ENCODE measurements at regions not wholly inside any gene's neighbourhood (a gene's known extent, or its start where the extent isn't known, plus 50 kb on each side); places are given as distances from the start of the nearest gene placed in this dataset.
"Not testable (repeated sequence)": the region's sequence is repeated elsewhere in the genome, so short reads cannot be mapped to it uniquely, and the experiment has no call there.

DNA sequence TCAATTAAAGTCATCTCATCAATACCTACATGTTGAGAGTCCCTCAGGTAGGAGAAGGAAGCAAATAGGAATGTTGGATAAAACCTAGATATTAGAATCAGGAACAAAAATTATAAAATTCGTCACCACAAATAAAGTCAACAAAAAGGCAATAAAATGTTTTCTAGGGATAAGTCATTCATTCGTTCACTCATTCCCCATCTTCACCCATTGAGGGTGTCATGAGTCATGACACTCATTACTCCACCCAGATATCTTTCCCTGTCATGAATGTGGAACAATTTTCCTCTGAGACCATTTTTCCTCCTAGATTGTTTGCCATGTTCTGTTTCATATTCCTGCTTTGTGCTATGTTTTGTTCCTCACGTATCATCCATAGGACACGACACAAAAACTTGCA, 50.9 kb upstream of the OLIG3 start:
- peaks cover 0 to 12% (median 0%) of the 10 kb centered on the region in 3 donors for H3K36me3 Mint-ChIP-seq
- H3K27ac Mint-ChIP-seq = no peak overlapping the region
- no peaks in the 10 kb centered on the region for H3K4me1 Mint-ChIP-seq
- H3K4me3 Mint-ChIP-seq = no peak overlapping the region
- H3K9me3 Mint-ChIP-seq = no peaks in the 10 kb centered on the region
- no peak for DNase-seq
- H3K27me3 Mint-ChIP-seq (ENCODE audit: low read depth in 3 of 3) = peaks cover 2 to 10% (median 6%) of the 10 kb centered on the region in 3 donors

DNA sequence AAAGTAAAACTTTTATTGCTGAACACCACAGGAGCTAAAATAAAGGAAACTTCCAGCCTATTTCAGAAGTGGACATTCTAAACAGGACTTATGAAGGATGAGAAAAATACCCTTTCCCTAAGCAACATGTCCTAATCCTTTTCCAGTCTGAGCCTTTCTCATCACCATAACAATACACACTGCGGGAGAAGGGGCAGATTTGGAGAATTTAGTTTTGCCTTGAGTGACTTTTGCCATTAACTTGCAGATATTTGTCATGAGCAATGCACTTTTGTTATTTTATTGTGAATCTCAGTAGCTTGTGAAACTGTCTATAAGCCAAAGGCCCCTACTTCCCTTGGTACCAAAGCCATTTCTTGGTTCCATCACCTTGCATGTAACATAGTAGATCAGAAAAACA, 53.0 kb upstream of the OLIG3 start:
- Mint-ChIP-seq H3K4me1 (no peaks in the 10 kb centered on the region), H3K27ac (no peak overlapping the region), H3K4me3 (no peak overlapping the region), H3K9me3 (no peaks in the 10 kb centered on the region), H3K27me3 (ENCODE audit: low read depth in 3 of 3) (peaks cover 0 to 17% (median 10%) of the 10 kb centered on the region in 3 donors), H3K36me3 (peaks cover 0 to 6% (median 0%) of the 10 kb centered on the region in 3 donors)
- DNase-seq = no peak

GRCh38 chr6:137547601-137548000, 53.4 kb upstream of the OLIG3 start:
- Mint-ChIP-seq H3K4me1 (no peaks in the 10 kb centered on the region), H3K27ac (no peak overlapping the region), H3K27me3 (ENCODE audit: low read depth in 3 of 3) (peaks cover 0 to 17% (median 10%) of the 10 kb centered on the region in 3 donors), H3K4me3 (no peak overlapping the region), H3K36me3 (peaks cover 0 to 4% (median 0%) of the 10 kb centered on the region in 3 donors), H3K9me3 (no peaks in the 10 kb centered on the region)
- DNase-seq = no peak

GRCh38 chr6:137549106-137549505, 54.9 kb upstream of the OLIG3 start:
- Mint-ChIP-seq H3K4me3 (no peak overlapping the region), H3K9me3 (no peaks in the 10 kb centered on the region), H3K27ac (no peak overlapping the region), H3K4me1 (no peaks in the 10 kb centered on the region), H3K36me3 (peaks cover 0 to 3% (median 0%) of the 10 kb centered on the region in 3 donors), H3K27me3 (ENCODE audit: low read depth in 3 of 3) (peaks cover 0 to 14% (median 9%) of the 10 kb centered on the region in 3 donors)
- no peak for DNase-seq

DNA sequence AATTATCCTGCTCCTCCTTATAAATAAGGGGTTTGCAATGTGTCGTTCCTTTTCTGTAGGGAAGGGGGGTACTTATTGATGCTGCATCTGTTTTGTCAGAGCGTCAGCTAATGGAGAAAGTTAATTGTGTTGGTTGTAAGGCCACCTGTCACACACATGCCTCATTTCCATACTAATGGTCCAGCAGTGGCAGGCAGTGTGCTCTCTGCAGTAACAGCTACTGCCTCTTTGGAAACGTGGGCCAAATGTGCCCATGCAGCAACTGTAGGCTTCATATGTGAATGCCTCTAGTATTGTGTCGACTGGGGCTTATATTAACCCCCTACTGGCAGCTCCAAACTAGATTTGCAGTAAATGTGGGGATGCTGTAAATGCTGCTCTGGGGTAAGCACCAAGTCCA, 56.3 kb upstream of the OLIG3 start:
- Mint-ChIP-seq H3K4me3 (no peak overlapping the region), H3K27ac (no peak overlapping the region), H3K36me3 (peaks cover 0 to 3% (median 0%) of the 10 kb centered on the region in 3 donors), H3K4me1 (no peaks in the 10 kb centered on the region), H3K9me3 (no peaks in the 10 kb centered on the region), H3K27me3 (ENCODE audit: low read depth in 3 of 3) (peaks cover 3 to 17% (median 6%) of the 10 kb centered on the region in 3 donors)
- DNase-seq = no peak

DNA sequence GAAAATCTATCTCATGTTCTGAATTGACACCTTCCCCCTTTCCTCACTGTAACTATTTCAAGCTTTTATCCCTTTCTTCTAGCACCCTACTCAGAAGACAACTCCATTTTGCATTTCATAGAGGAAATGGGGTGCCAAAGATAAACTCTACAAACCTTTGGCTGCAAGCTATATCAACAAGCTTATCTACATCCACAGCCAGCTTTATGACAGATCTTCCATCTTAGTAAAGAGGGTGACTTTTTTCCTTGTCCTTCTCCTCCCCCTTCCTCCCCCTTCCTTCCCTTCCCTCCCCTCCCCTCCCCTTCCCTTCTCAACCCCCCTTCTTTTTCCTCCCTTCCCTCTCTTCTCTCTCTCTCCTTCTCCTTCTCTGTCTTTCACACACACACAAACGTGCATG, 58.0 kb upstream of the OLIG3 start:
- Mint-ChIP-seq H3K36me3 (peaks cover 0 to 4% (median 3%) of the 10 kb centered on the region in 3 donors), H3K27ac (no peak overlapping the region), H3K27me3 (ENCODE audit: low read depth in 3 of 3) (peaks cover 6 to 17% (median 6%) of the 10 kb centered on the region in 3 donors), H3K4me3 (no peak overlapping the region), H3K9me3 (no peaks in the 10 kb centered on the region), H3K4me1 (no peaks in the 10 kb centered on the region)
- no peak for DNase-seq

- DNase-seq = no peak
- peaks cover 6 to 18% (median 6%) of the 10 kb centered on the region in 3 donors for H3K27me3 Mint-ChIP-seq (ENCODE audit: low read depth in 3 of 3)
- peaks cover 0 to 4% (median 3%) of the 10 kb centered on the region in 3 donors for H3K36me3 Mint-ChIP-seq
- H3K4me1 Mint-ChIP-seq = no peaks in the 10 kb centered on the region
- no peaks in the 10 kb centered on the region for H3K9me3 Mint-ChIP-seq
- H3K4me3 Mint-ChIP-seq = no peak overlapping the region
- no peak overlapping the region for H3K27ac Mint-ChIP-seq
Observed at GRCh38 chr6:137552809-137553208, 58.6 kb upstream of the OLIG3 start.

DNA sequence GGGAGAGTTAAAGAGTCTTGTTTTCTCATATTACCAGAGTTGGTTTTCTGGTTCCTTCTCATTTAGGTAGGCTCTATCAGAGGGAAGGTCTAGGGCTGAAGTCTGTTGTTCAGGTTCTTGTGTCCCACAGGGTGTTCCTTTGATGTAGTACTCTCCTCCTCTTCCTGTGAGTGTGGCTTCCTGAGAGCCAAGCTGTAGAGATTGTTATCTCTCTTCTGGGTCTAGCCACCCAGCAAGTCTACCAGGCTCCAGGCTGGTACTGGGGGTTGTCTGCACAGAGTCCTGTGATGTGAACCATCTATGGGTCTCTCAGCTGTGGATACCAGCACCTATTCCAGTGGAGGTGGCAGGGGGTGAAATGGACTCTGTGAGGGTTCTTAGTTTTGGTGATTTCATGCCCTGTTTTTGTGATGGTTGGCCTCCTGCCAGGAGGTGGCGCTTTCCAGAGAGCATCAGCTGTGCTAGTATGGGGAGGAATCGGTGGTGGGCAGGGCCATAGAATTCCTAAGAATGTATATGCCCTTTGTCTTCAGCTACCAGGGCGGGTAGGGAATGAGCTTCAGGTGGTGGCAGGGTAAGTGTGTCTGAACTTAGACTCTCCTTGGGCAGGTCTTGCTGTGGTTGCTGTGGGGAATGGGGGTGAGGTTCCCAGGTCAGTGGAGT, 65.5 kb upstream of the OLIG3 start:
- peak; percentile 40 to 50 (median 44) for DNase-seq
- Mint-ChIP-seq H3K27me3 (ENCODE audit: low read depth in 3 of 3) (peaks cover 4 to 14% (median 4%) of the 10 kb centered on the region in 3 donors), H3K36me3 (peaks cover 5 to 20% (median 7%) of the 10 kb centered on the region in 3 donors), H3K4me1 (peaks cover 25 to 30% of the 10 kb centered on the region in 2 donors), H3K27ac (peak overlapping the region in 3 of 6 donors; percentile 43 to 71 (median 68)), H3K4me3 (peak overlapping the region; percentile 19 to 74 (median 50))
- not testable (repeated sequence) for H3K9me3 Mint-ChIP-seq

DNA sequence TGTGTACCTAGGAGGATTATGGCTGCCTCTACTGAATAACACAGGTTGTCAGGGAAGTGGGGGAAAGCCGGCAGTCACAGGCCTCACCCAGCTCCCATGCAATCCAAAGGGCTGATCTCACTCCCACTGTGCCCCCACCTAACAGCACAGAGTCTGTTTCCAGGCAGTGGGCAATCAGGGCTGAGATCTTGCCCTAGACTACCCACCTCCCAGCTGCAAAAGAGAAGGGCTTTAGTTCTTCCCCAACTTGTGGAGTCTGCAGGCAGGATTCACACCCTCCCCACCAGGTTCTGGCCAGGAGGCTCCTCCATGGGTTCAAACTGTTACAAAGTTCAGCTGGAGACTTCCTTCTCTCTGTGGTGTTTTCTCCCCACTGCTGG, 66.0 kb upstream of the OLIG3 start:
- peaks cover 2 to 12% (median 4%) of the 10 kb centered on the region in 3 donors for H3K27me3 Mint-ChIP-seq (ENCODE audit: low read depth in 3 of 3)
- DNase-seq = no peak
- H3K4me3 Mint-ChIP-seq = peak overlapping the region; percentile 19 to 74 (median 50)
- H3K4me1 Mint-ChIP-seq = peaks cover 25 to 30% of the 10 kb centered on the region in 2 donors
- H3K36me3 Mint-ChIP-seq = peaks cover 5 to 20% (median 7%) of the 10 kb centered on the region in 3 donors
- peaks cover 0 to 7% (median 0%) of the 10 kb centered on the region in 6 donors for H3K9me3 Mint-ChIP-seq
- H3K27ac Mint-ChIP-seq = no peak overlapping the region

GRCh38 chr6:137568067-137568466, 73.9 kb upstream of the OLIG3 start:
- H3K9me3 Mint-ChIP-seq = no peaks in the 10 kb centered on the region
- no peaks in the 10 kb centered on the region for H3K4me1 Mint-ChIP-seq
- peaks cover 1 to 12% (median 6%) of the 10 kb centered on the region in 3 donors for H3K27me3 Mint-ChIP-seq (ENCODE audit: low read depth in 3 of 3)
- H3K27ac Mint-ChIP-seq = no peak overlapping the region
- no peak for DNase-seq
- H3K4me3 Mint-ChIP-seq = no peak overlapping the region
- H3K36me3 Mint-ChIP-seq = peaks cover 0 to 7% (median 0%) of the 10 kb centered on the region in 3 donors

- no peak overlapping the region for H3K27ac Mint-ChIP-seq
- DNase-seq = no peak
- peaks cover 6 to 22% (median 8%) of the 10 kb centered on the region in 3 donors for H3K27me3 Mint-ChIP-seq (ENCODE audit: low read depth in 3 of 3)
- no peaks in the 10 kb centered on the region for H3K4me1 Mint-ChIP-seq
- H3K4me3 Mint-ChIP-seq = no peak overlapping the region
- no peaks in the 10 kb centered on the region for H3K9me3 Mint-ChIP-seq
- peaks cover 0 to 3% (median 0%) of the 10 kb centered on the region in 3 donors for H3K36me3 Mint-ChIP-seq
Observed at GRCh38 chr6:137570393-137570792, 76.2 kb upstream of the OLIG3 start.

GRCh38 chr6:137571854-137572253, 77.7 kb upstream of the OLIG3 start:
- H3K27me3 Mint-ChIP-seq (ENCODE audit: low read depth in 3 of 3) = peaks cover 6 to 18% (median 8%) of the 10 kb centered on the region in 3 donors
- no peak overlapping the region for H3K4me3 Mint-ChIP-seq
- H3K36me3 Mint-ChIP-seq = peaks cover 0 to 3% (median 0%) of the 10 kb centered on the region in 3 donors
- H3K4me1 Mint-ChIP-seq = no peaks in the 10 kb centered on the region
- DNase-seq = peak; percentile 24 to 40 (median 40)
- H3K9me3 Mint-ChIP-seq = no peaks in the 10 kb centered on the region
- H3K27ac Mint-ChIP-seq = no peak overlapping the region

GRCh38 chr6:137573739-137574138, 79.5 kb upstream of the OLIG3 start:
- Mint-ChIP-seq H3K36me3 (no peaks in the 10 kb centered on the region), H3K9me3 (no peaks in the 10 kb centered on the region), H3K27ac (no peak overlapping the region), H3K4me3 (no peak overlapping the region), H3K27me3 (ENCODE audit: low read depth in 3 of 3) (peaks cover 6 to 13% (median 6%) of the 10 kb centered on the region in 3 donors), H3K4me1 (no peaks in the 10 kb centered on the region)
- no peak for DNase-seq

- no peaks in the 10 kb centered on the region for H3K36me3 Mint-ChIP-seq
- H3K9me3 Mint-ChIP-seq = peaks cover 0 to 2% (median 0%) of the 10 kb centered on the region in 6 donors
- no peak overlapping the region for H3K4me3 Mint-ChIP-seq
- no peaks in the 10 kb centered on the region for H3K4me1 Mint-ChIP-seq
- no peak overlapping the region for H3K27ac Mint-ChIP-seq
- H3K27me3 Mint-ChIP-seq (ENCODE audit: low read depth in 3 of 3) = peaks cover 6 to 8% (median 8%) of the 10 kb centered on the region in 3 donors
- no peak for DNase-seq
Observed at GRCh38 chr6:137579612-137580011, 85.4 kb upstream of the OLIG3 start.
